ENCODE measurements at regions not wholly inside any gene's neighbourhood (a gene's known extent, or its start where the extent isn't known, plus 50 kb on each side); places are given as distances from the start of the nearest gene placed in this dataset.

DNA sequence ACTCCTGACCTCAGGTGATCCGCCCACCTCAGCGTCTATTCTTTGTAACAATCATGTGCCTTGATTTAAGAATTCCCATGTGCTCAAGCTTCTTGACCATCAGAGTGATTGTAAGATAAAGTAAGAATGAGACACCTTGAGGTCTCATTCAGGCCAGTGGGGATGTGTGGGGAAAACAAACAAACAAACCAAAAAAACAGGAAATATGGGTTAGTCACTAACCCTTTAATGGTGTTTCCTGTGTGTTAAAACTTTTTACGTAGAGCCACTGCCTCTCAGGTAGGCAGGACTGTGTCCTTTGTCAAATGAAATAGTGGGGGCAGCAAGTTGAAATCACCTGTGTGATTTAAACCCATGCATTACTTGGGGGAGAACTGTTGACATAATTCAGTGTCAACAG is 91.5 kb upstream of the DHRSX start:
- Histone ChIP-seq H3K27ac (no peak overlapping the region), H3K27me3 (replicated peaks; ENCODE audit: insufficient read depth) (no peaks in the 10 kb centered on the region), H3K9me3 (no peaks in the 10 kb centered on the region), H3K4me1 (ENCODE audit: control insufficient read depth in 1 of 2, low read depth in 2 of 2) (peaks cover 0 to 4% of the 10 kb centered on the region in 2 donors), H3K4me3 (no peak overlapping the region), H3K36me3 (no peaks in the 10 kb centered on the region)
- DNase-seq (ENCODE audit: low spot score) (no peak), ATAC-seq (ENCODE audit: insufficient number of reproducible peaks, low FRiP score, low read depth) (no peak)
- TF ChIP-seq, protein P1, sequence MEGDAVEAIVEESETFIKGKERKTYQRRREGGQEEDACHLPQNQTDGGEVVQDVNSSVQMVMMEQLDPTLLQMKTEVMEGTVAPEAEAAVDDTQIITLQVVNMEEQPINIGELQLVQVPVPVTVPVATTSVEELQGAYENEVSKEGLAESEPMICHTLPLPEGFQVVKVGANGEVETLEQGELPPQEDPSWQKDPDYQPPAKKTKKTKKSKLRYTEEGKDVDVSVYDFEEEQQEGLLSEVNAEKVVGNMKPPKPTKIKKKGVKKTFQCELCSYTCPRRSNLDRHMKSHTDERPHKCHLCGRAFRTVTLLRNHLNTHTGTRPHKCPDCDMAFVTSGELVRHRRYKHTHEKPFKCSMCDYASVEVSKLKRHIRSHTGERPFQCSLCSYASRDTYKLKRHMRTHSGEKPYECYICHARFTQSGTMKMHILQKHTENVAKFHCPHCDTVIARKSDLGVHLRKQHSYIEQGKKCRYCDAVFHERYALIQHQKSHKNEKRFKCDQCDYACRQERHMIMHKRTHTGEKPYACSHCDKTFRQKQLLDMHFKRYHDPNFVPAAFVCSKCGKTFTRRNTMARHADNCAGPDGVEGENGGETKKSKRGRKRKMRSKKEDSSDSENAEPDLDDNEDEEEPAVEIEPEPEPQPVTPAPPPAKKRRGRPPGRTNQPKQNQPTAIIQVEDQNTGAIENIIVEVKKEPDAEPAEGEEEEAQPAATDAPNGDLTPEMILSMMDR (IDR thresholded peaks at IDR 0.05), result no peak

DNA sequence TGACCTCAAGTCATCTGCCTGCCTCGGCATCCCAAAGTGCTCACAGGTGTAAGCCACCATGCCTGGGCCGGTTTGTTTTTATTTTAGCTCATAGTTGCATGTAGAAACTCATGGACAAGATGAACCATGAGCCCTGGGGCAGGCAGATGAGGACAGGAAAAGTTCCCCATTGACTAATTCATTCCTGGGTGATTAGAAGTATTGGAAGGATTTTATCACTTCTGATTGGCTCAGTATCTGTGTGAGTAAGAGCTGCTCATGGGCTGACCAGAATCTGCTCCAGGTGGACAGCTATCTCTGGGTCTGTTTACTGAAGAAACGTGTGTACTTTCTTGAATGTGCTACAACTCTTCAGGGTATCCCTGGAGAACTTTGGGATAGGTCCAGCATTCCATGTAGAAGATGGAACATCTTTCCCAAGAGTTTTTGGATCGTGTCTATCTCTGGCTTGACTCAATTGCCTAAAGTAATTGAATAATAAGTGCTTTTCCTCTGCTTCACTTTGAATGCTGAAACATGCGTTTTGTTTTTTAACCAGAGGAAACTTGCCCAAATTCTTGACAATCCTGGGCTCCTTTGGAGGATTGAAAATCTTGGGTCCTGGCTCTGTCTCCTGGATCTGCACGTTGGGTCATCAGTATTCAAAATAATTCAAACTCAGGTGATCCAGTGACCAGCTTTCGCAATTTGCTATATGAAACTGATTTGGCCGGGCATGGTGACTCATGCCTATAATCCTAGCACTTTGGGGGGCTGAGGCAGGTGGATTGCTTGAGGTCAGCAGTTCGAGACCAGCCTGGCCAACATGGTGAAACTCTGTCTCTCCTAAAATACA is 88.6 kb upstream of the DHRSX start:
- no peaks in the 10 kb centered on the region for H3K4me1 ChIP-seq (ENCODE audit: control insufficient read depth in 1 of 2, low read depth in 2 of 2)
- no peaks in the 10 kb centered on the region for H3K36me3 ChIP-seq
- no peak overlapping the region for H3K4me3 ChIP-seq
- H3K27ac ChIP-seq, result no peak overlapping the region
- TF ChIP-seq, protein P1 (IDR thresholded peaks at IDR 0.05), result no peak
- ATAC-seq (ENCODE audit: insufficient number of reproducible peaks, low FRiP score, low read depth), result no peak
- DNase-seq (ENCODE audit: low spot score), result no peak
- no peaks in the 10 kb centered on the region for H3K27me3 ChIP-seq (replicated peaks; ENCODE audit: insufficient read depth)
- H3K9me3 ChIP-seq, result no peaks in the 10 kb centered on the region

DNA sequence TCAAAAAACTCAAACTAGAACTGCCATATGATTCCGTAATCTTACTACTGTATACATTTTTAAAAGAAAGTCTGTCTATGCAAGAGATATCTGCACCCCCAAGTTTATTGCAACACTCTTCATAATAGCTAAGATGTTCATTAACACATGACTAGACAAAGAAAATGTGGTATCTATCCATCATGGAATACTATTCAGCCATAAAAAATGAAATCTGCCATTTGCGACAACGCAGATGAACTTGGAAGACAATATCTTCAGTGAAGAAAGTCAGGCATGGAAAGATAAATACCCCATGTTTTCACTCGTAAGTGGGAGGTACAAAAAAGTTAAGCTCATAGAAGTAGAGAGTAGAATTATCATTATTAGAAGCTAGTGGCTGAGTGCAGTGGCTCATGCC is 87.3 kb upstream of the DHRSX start:
- no peak for DNase-seq (ENCODE audit: low spot score)
- ATAC-seq (ENCODE audit: insufficient number of reproducible peaks, low FRiP score, low read depth), result no peak
- TF ChIP-seq, protein P1 (IDR thresholded peaks at IDR 0.05), result no peak
- Histone ChIP-seq H3K27me3 (replicated peaks; ENCODE audit: insufficient read depth) (no peaks in the 10 kb centered on the region), H3K4me3 (no peak overlapping the region), H3K36me3 (no peaks in the 10 kb centered on the region), H3K4me1 (ENCODE audit: control insufficient read depth in 1 of 2, low read depth in 2 of 2) (peaks cover 0 to 9% of the 10 kb centered on the region in 2 donors), H3K9me3 (no peaks in the 10 kb centered on the region), H3K27ac (no peak overlapping the region)

DNA sequence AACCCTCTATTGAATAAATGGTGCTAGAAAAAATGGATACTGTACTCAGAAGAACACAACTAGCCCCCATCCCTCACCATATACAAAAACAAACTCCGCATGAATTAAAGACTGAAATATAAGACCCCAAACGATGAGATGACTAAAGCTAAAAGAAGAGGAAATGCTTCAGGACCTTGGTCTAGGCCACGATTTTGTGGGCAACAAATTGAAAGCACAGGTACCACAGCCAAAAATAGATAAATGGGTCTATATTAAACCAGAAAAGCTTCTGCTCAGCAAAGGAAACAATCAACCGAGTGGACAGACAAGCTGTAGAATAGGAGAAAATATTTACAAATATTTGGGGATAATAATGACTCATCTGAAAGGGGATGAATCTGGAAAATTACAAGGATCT is 86.4 kb upstream of the DHRSX start:
- Histone ChIP-seq H3K4me1 (ENCODE audit: control insufficient read depth in 1 of 2, low read depth in 2 of 2) (peaks cover 0 to 14% of the 10 kb centered on the region in 2 donors), H3K27me3 (replicated peaks; ENCODE audit: insufficient read depth) (no peaks in the 10 kb centered on the region), H3K27ac (no peak overlapping the region), H3K4me3 (no peak overlapping the region), H3K36me3 (no peaks in the 10 kb centered on the region), H3K9me3 (no peaks in the 10 kb centered on the region)
- no peak for ATAC-seq (ENCODE audit: insufficient number of reproducible peaks, low FRiP score, low read depth)
- TF ChIP-seq, protein P1 (IDR thresholded peaks at IDR 0.05), result no peak
- no peak for DNase-seq (ENCODE audit: low spot score)

DNA sequence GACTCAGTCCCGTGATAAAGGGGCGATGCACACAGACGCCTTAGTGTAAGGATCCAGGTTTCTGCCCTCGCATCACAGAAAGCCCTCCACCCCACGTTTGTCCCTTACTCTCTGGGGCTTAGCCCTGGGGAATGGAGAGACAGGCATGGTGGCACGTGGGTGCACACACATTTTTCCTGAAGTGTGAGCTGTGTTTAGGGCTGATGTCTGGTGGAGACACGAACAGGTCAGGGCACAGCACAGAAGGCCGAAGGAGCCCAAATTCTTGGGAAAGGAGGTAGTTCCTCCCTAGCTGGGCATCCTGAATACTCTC is 84.3 kb upstream of the DHRSX start:
- Histone ChIP-seq H3K4me3 (no peak overlapping the region), H3K27ac (no peak overlapping the region), H3K4me1 (ENCODE audit: control insufficient read depth in 1 of 2, low read depth in 2 of 2) (peaks cover 0 to 14% of the 10 kb centered on the region in 2 donors), H3K27me3 (replicated peaks; ENCODE audit: insufficient read depth) (no peaks in the 10 kb centered on the region), H3K36me3 (no peaks in the 10 kb centered on the region), H3K9me3 (no peaks in the 10 kb centered on the region)
- no peak for DNase-seq (ENCODE audit: low spot score)
- TF ChIP-seq, protein P1 (IDR thresholded peaks at IDR 0.05), result no peak
- ATAC-seq (ENCODE audit: insufficient number of reproducible peaks, low FRiP score, low read depth), result no peak
